GM04503 (cell line): ENCODE measurements at regions not wholly inside any gene's neighbourhood (a gene's known extent, or its start where the extent isn't known, plus 50 kb on each side); places are given as distances from the start of the nearest gene placed in this dataset.
"Not testable (repeated sequence)": the region's sequence is repeated elsewhere in the genome, so short reads cannot be mapped to it uniquely, and the experiment has no call there.

Experiments
- DNase-seq: peaks from one replicate; pipeline ENCODE4 v3.0.0-alpha.2; 2012; ENCODE audit warnings: low read depth

DNA sequence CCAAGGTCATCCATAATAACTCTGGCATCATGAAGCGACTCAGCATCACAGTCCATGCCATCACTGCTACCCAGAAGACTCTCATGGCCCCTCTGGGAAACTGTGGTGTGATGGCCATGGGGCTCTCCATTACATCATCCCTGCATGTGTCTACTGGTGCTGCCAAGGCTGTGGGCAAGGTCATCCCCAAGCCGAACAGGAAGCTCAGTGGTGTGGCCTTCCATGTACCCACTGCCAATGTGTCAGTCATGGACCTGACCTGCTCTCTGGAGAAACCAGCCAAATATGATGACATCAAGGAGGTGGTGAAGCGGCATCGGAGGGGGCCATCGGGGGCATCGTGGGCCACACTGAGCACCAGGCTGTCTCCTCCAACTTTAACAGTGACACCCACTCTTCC, 65.1 kb upstream of the ARHGAP29 start:
- DNase-seq, result no peak

DNA sequence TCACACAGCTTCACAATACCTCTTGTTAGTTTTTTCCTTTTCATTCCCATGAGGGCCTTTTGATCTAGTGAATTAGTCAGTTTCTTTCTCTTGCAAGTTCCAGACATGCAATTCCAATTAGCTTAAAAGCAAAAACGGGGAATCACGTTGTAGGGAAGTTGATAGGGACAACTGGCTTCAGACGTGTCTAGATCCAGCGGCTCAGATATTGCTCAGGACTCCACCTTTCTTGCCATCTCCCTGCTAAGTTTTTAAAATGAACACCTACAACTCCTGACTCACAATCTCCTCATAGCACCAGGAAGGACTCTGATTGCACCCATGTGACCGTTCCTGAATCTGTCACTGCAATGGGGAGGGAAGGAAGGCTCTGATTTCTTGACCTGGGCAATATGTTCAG, 63.8 kb upstream of the ARHGAP29 start:
- DNase-seq, result no peak

DNA sequence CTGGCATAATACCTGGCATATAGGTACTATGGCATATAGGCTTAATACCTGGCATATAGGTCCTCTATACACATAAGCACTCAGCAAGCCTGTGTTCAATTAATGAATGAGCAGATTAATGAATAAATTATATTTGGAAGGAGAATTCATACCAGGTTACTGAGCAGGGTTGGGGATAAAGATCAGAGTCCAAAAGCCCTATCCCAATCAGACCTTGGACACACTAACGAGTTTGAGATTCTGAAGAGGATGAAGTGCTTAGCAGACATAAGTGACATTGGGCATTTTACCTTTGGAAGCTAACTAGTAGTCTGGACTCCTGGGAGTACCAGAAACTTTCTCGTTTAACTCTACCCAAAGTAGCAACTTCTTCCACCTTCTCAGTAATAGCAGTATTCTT, 63.3 kb upstream of the ARHGAP29 start:
- no peak for DNase-seq

DNA sequence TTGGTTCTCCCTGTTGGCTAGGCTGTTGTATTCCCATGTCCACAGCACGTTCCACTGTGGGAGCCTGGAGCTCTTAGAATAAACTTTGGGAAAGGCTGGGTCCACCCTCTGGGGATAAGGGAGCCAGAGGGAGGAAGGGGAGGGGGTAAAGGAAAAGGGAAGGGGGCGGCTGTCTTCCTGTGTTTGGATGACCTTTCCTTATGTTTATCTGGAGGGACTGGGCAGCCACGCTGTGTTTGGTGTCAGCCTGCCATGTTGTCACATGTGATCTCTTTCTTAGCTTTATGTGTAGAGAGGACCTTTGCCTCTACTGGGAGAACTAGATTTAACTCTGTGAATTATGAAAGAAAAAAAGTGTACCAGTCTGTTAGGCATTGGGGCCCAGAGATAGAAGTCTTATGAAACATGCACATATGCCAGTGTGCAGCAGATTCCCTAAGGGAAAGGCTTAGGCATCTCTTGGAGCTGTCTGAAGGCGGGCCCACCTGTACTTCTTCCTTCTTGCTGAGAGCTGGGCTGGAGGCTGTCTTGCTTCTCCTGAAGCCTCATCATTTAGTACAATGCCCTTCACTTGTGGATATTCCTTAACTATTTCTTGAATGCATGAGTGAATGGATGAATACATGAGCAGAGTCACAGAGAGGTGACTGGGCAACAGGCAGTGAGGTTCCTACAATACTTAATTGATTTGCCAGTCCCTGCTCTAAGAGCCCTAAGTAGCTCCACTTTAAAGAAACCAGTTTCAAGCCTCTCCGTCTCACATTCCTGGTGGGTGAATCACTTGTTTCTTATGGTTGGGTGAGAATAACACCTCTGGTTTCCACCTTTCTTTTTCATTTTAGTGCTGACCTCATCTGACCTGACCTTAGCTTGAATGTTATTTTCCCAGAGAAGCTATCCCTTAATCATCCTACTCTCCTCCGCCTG, 62.5 kb upstream of the ARHGAP29 start:
- no peak for DNase-seq

DNA sequence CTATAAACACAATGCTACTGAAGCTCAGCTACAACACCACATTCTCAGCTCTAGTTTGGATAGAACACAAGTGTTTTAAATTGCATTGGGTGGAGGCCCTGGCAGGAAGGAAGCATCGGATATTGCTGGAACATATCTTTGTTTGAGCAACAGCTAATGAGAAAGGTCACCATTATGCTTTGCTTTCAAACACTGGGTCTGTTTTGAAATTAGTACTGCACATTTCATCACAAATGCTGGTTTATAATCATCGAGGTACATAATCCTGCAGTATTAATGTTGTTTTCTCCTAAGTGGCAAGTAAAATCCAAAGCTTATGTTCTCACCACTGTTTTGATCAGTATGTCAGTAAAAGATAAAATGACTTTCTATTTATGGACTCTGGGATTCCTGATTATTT, 61.5 kb upstream of the ARHGAP29 start:
- no peak for DNase-seq

DNA sequence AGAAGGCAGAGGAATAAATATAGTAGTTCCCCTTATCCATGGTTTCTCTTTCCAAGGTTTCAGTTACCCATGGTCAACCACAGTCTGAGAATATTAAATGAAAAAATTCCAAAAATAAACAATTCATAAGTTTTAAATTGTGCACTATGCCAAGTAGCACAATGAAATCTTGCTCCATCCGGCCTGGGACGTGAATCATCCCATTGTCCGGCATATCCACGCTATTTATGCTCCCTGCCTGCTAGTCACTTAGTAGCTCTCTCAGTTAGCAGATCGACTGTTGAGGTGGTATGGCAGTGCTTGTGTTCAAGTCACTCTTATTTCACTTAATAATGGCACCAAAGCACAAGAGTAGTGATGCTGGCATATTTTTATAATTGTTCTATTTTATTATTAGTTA, 58.6 kb upstream of the ARHGAP29 start:
- no peak for DNase-seq

DNA sequence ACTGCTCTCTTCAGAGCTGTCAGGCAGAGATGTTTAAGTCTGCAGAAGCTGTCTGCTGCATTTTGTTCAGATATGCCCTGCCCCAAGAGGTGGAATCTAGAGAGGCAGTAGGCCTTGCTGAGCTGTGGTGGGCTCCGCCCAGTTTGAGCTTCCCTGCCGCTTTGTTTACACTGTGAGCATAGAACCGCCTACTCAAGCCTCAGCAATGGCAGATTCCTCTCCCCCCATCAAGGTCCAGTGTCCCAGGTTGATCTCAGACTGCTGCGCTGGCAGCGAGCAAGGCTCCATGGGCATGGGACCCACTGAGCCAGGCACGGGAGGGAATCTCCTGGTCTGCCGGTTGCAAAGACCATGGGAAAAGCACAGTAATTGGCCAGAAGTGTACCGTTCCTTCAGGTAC, 55.6 kb upstream of the ARHGAP29 start:
- not testable (repeated sequence) for DNase-seq

DNA sequence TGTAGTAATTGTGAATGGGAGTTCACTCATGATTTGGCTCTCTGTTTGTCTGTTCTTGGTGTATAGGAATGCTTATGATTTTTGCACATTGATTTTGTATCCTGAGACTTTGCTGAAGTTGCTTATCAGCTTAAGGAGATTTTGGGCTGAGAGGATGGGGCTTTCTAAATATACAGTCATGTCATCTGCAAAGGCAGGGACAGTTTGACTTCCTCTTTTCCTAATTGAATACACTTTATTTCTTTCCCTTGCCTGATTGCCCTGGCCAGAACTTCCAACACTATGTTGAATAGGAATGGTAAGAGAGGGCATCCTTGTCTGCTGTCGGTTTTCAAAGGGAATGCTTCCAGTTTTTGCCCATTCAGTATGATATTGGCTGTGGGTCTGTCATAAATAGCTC, 51.9 kb upstream of the ARHGAP29 start:
- not testable (repeated sequence) for DNase-seq
